ENCODE measurements at regions not wholly inside any gene's neighbourhood (a gene's known extent, or its start where the extent isn't known, plus 50 kb on each side); places are given as distances from the start of the nearest gene placed in this dataset.

- no peak overlapping the region for H3K4me3 ChIP-seq (ENCODE audit: low read depth, low read length)
- TF ChIP-seq CTCF (conservative IDR thresholded peaks at IDR 0.05; ENCODE audit: low read depth, low read length): no peak
- no peak for DNase-seq (ENCODE audit: low read depth)
Observed at GRCh38 chrX:144946666-144947065, 300.6 kb upstream of the SPANXN1 start.

Data from epithelial cell of proximal tubule (primary cell).